CD4-positive, alpha-beta T cell treated with Interleukin-4 for 4 hours (primary cell): ENCODE measurements at regions not wholly inside any gene's neighbourhood (a gene's known extent, or its start where the extent isn't known, plus 50 kb on each side); places are given as distances from the start of the nearest gene placed in this dataset.

Experiments
- DNase-seq: peaks from one replicate; pipeline ENCODE4 v3.0.0-alpha.2; 2020

GRCh38 chr18:24995056-24995455, 356.9 kb downstream of the ZNF521 start:
- no peak for DNase-seq

- no peak for DNase-seq
Observed at GRCh38 chr18:24995755-24996154, 356.2 kb downstream of the ZNF521 start.

- no peak for DNase-seq
Observed at GRCh38 chr18:24999650-25000267, 352.2 kb downstream of the ZNF521 start.

- DNase-seq = no peak
Observed at GRCh38 chr18:25001803-25002202, 350.2 kb downstream of the ZNF521 start.

- DNase-seq = no peak
Observed at GRCh38 chr18:25005541-25006403, 346.2 kb downstream of the ZNF521 start.

- DNase-seq = no peak
Observed at GRCh38 chr18:25010623-25011374, 341.2 kb downstream of the ZNF521 start.
